GM12878 (cell line): ENCODE measurements at regions not wholly inside any gene's neighbourhood (a gene's known extent, or its start where the extent isn't known, plus 50 kb on each side); places are given as distances from the start of the nearest gene placed in this dataset.

ENCODE experiments used
- ATAC-seq: fragments of 200-7000 bp; cut with Tn5 transposase; 3 replicates; pipeline ENCODE4 v1.9.1; 2020; ENCODE audit warnings: mild to moderate bottlenecking, moderate library complexity
- BruUV-seq: library from RNA; stranded (reverse); fragments of 400-500 nt; replicated peaks from 2 replicates; lab custom pipeline; 2021; lab: Mats Ljungman, UMichigan
- CTCF ChIA-PET: fragments of 300-600 bp; sonication (Branson Sonifier 250); formaldehyde crosslinking; extraction: SDS; loops from one replicate; lab custom pipeline; 2021; ENCODE audit warnings: inconsistent platforms; lab: Yijun Ruan, JAX
- POLR2A ChIA-PET: fragments of 350-600 bp; formaldehyde crosslinking; extraction: SDS; loops from one replicate; lab custom pipeline; 2021; ENCODE audit warnings: inconsistent platforms; lab: Charles Lee
- RAD21 ChIA-PET: fragments of 300-600 bp; sonication (Branson Sonifier 250); formaldehyde crosslinking; loops from one replicate; lab custom pipeline; 2023; ENCODE audit warnings: antibody characterized with exemption; ENCODE audit not compliant: unreplicated experiment; lab: Charles Lee
- SMC1A ChIA-PET: fragments of 300-600 bp; sonication (Branson Sonifier 250); formaldehyde crosslinking; loops from one replicate; lab custom pipeline; 2023; ENCODE audit not compliant: unreplicated experiment, uncharacterized antibody; lab: Charles Lee
- DNase-seq: peaks from one replicate; pipeline ENCODE4 v3.0.0-alpha.2; 2011; ENCODE audit warnings: low read depth, low spot score
- FAIRE-seq: peaks from 3 replicates; lab custom pipeline; 2011; peaks lifted over from hg19 to GRCh38; lab: Jason Lieb, UNC
- H2AFZ ChIP-seq: 2 replicates; pipeline ENCODE4 v1.6.0; 2011; ENCODE audit warnings: low read depth, low read length, control low read depth; ENCODE audit not compliant: control insufficient read depth
- H3K27ac ChIP-seq: 2 replicates; pipeline ENCODE4 v1.5.1; 2011; ENCODE audit warnings: control low read depth; ENCODE audit not compliant: control insufficient read depth, insufficient read depth
- H3K27me3 ChIP-seq, 2 experiments: replicated peaks in 1 of 2; 2 replicates each; pipeline versions ENCODE4 v1.6.0 to v1.6.1; 2011; ENCODE audit warnings: low read length in 1 of 2; ENCODE audit not compliant: control insufficient read depth in 2 of 2, insufficient read depth in 2 of 2
- H3K36me3 ChIP-seq, 2 experiments: 2 replicates each; pipeline ENCODE4 v1.5.1; 2011; ENCODE audit warnings: low read length in 1 of 2; ENCODE audit not compliant: control insufficient read depth in 2 of 2, insufficient read depth in 2 of 2
- H3K4me1 ChIP-seq: 2 replicates; pipeline ENCODE4 v1.6.1; 2011; ENCODE audit warnings: mild to moderate bottlenecking, low read length, moderate library complexity, mixed read lengths; ENCODE audit not compliant: control insufficient read depth, insufficient read depth
- H3K4me2 ChIP-seq: 2 replicates; pipeline ENCODE4 v1.6.0; 2011; ENCODE audit warnings: control low read depth; ENCODE audit not compliant: control insufficient read depth, insufficient read depth
- H3K4me3 ChIP-seq: fragments of 200-600 bp; sonication (generic); 2 replicates; pipeline ENCODE4 v1.5.1; 2016
- H3K79me2 ChIP-seq: 2 replicates; pipeline ENCODE4 v1.6.0; 2011; ENCODE audit warnings: low read length; ENCODE audit not compliant: control insufficient read depth, insufficient read depth
- H3K9ac ChIP-seq: 2 replicates; pipeline ENCODE4 v1.8.0; 2011; ENCODE audit warnings: low read length, control low read depth, mixed read lengths; ENCODE audit not compliant: control insufficient read depth, insufficient read depth
- H3K9me3 ChIP-seq: replicated peaks from 3 replicates; pipeline ENCODE4 v1.5.1; 2011; ENCODE audit warnings: mild to moderate bottlenecking, low read length; ENCODE audit not compliant: control insufficient read depth, insufficient read depth
- H4K20me1 ChIP-seq: 2 replicates; pipeline ENCODE4 v1.6.0; 2011; ENCODE audit not compliant: control insufficient read depth, insufficient read depth
- BRCA1 ChIP-seq: IDR thresholded peaks from 2 replicates; pipeline ENCODE4 v1.6.1; 2011; ENCODE audit warnings: low read depth, low read length, improper control_type of control experiment
- CREB1 ChIP-seq: IDR thresholded peaks from 2 replicates; pipeline ENCODE4 v1.6.1; 2012; ENCODE audit warnings: low read depth, mild to moderate bottlenecking, inconsistent platforms
- MEF2B ChIP-seq: fragments of 450-650 bp; IDR thresholded peaks from 2 replicates; pipeline ENCODE4 v1.6.1; 2018; ENCODE audit warnings: mild to moderate bottlenecking, moderate library complexity; ENCODE audit not compliant: partially characterized antibody, poor library complexity, severe bottlenecking
- MTA3 ChIP-seq: IDR thresholded peaks from 2 replicates; pipeline ENCODE4 v1.6.1; 2012; ENCODE audit warnings: low read length, inconsistent platforms, borderline replicate concordance
- NR2C2 ChIP-seq: IDR thresholded peaks from 2 replicates; pipeline ENCODE4 v1.6.1; 2011; ENCODE audit warnings: borderline replicate concordance, low read depth; ENCODE audit not compliant: control insufficient read depth, insufficient read length
- POU2F2 ChIP-seq: IDR thresholded peaks from 3 replicates; pipeline ENCODE4 v1.6.1; 2011; ENCODE audit warnings: low read depth, mild to moderate bottlenecking, low read length, borderline replicate concordance
- RUNX3 ChIP-seq: IDR thresholded peaks from 2 replicates; pipeline ENCODE4 v1.6.1; 2012; ENCODE audit warnings: low read length, inconsistent platforms
- SMARCA5 ChIP-seq: fragments of 450-650 bp; IDR thresholded peaks from 2 replicates; pipeline ENCODE4 v1.6.1; 2017; ENCODE audit warnings: mild to moderate bottlenecking
- TCF12 ChIP-seq: IDR thresholded peaks from 2 replicates; pipeline ENCODE4 v1.6.1; 2011; ENCODE audit warnings: low read depth, mild to moderate bottlenecking, low read length
- WGBS: methylation state at CpG from one replicate; pipeline ENCODE4 v1.1.6; 2016; ENCODE audit warnings: low lambda C conversion rate; ENCODE audit not compliant: insufficient replicate concordance, insufficient coverage; ENCODE audit errors: missing lambda C conversion rate; 5-methylcytosine and 5-hydroxymethylcytosine counted together
- in situ Hi-C: fragments of 300-500 bp; cut with MboI; formaldehyde crosslinking; loops from 9 replicates; pipeline ENCODE4 v1.14.3; 2018; ENCODE audit warnings: mixed read lengths
- intact Hi-C: fragments of 100-400 bp; cut with micrococcal nuclease; formaldehyde crosslinking; loops from one replicate; pipeline ENCODE4 v1.14.2; 2022; ENCODE audit not compliant: unreplicated experiment
- TF ChIP-seq, protein P1 (sequence below): fragments of 450-650 bp; IDR thresholded peaks from 2 replicates; pipeline ENCODE4 v1.6.1; 2017; ENCODE audit warnings: borderline replicate concordance
- TF ChIP-seq, protein P2 (sequence below): IDR thresholded peaks from 2 replicates; pipeline ENCODE4 v1.6.1; 2011; ENCODE audit warnings: low read depth, low read length, improper control_type of control experiment, borderline replicate concordance
- TF ChIP-seq, protein P3 (sequence below): IDR thresholded peaks from 2 replicates; pipeline ENCODE4 v1.6.1; 2012; ENCODE audit warnings: low read depth, low read length, improper control_type of control experiment

DNA sequence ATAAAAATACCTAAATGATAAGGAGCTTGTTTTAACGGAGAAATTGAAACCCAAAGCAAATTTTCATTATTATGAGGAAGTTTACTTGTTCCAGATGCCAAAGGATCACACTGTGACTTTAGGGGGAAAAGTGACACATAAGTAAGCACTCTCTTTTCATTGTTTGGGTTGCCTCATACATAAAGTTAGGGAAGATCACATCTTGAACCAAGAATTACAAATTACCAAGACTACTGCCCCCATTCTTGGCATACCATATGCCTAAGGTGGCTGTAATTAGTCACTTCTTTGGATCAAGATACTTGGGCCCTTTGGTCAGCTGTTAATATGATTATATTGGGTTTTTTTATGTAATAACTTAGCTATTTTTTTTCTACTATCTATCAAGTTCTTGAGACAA lies 269.0 kb downstream of the COL12A1 start:
- H3K27me3 ChIP-seq = no peaks in the 10 kb centered on the region
- ATAC-seq (no peak), DNase-seq (no peak), FAIRE-seq (no peak)
- no TSS peak for BruUV-seq
- H3K4me1 ChIP-seq = no peaks in the 10 kb centered on the region
- RAD21 ChIA-PET = no interaction called here
- H3K4me2 ChIP-seq = no peak overlapping the region
- intact Hi-C loops = loop anchor here (10.0 kb wide), 1 partner anchor 268 kb away; the partner anchor contains the start of gene COL12A1
- H3K27ac ChIP-seq = no peak overlapping the region
- H3K36me3 ChIP-seq = no peaks in the 10 kb centered on the region
- no peaks in the 10 kb centered on the region for H3K9me3 ChIP-seq
- no peaks in the 10 kb centered on the region for H4K20me1 ChIP-seq
- SMC1A ChIA-PET = no interaction called here
- POLR2A ChIA-PET = no interaction called here
- H3K4me3 ChIP-seq = no peak overlapping the region
- TF ChIP-seq RUNX3 = no peak
- TF ChIP-seq, protein P1, sequence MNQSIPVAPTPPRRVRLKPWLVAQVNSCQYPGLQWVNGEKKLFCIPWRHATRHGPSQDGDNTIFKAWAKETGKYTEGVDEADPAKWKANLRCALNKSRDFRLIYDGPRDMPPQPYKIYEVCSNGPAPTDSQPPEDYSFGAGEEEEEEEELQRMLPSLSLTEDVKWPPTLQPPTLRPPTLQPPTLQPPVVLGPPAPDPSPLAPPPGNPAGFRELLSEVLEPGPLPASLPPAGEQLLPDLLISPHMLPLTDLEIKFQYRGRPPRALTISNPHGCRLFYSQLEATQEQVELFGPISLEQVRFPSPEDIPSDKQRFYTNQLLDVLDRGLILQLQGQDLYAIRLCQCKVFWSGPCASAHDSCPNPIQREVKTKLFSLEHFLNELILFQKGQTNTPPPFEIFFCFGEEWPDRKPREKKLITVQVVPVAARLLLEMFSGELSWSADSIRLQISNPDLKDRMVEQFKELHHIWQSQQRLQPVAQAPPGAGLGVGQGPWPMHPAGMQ = no peak
- TF ChIP-seq POU2F2 = no peak
- TF ChIP-seq, protein P2, sequence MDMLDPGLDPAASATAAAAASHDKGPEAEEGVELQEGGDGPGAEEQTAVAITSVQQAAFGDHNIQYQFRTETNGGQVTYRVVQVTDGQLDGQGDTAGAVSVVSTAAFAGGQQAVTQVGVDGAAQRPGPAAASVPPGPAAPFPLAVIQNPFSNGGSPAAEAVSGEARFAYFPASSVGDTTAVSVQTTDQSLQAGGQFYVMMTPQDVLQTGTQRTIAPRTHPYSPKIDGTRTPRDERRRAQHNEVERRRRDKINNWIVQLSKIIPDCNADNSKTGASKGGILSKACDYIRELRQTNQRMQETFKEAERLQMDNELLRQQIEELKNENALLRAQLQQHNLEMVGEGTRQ = no peak
- TF ChIP-seq, protein P3, sequence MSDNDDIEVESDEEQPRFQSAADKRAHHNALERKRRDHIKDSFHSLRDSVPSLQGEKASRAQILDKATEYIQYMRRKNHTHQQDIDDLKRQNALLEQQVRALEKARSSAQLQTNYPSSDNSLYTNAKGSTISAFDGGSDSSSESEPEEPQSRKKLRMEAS = no peak
- TF ChIP-seq NR2C2 = no peak
- TF ChIP-seq SMARCA5 = no peak
- no peak for TF ChIP-seq TCF12
- no peak for TF ChIP-seq MTA3
- TF ChIP-seq BRCA1 = no peak
- no peak for TF ChIP-seq CREB1
- no peak for TF ChIP-seq MEF2B
- H2AFZ ChIP-seq = no peak overlapping the region
- no peaks in the 10 kb centered on the region for H3K79me2 ChIP-seq
- H3K9ac ChIP-seq = no peak overlapping the region
- in situ Hi-C loops = no loop called here
- 4% methylated on average over 1 of the region's 1 CpG for WGBS
- CTCF ChIA-PET = no interaction called here
